Chondrocyte (in vitro differentiated cells): ENCODE measurements at regions not wholly inside any gene's neighbourhood (a gene's known extent, or its start where the extent isn't known, plus 50 kb on each side); places are given as distances from the start of the nearest gene placed in this dataset.

Experiments
- DNase-seq: peaks from one replicate; pipeline ENCODE4 v3.0.0; 2021; ENCODE audit warnings: mixed read lengths, low spot score
- H3K27ac Mint-ChIP-seq: one replicate; pipeline ENCODE4 v1.8.0; 2021; ENCODE audit warnings: mild to moderate bottlenecking, moderate library complexity, mixed read lengths; ENCODE audit not compliant: unreplicated experiment
- H3K27me3 Mint-ChIP-seq: 2 replicates; pipeline ENCODE4 v1.8.0; 2021; ENCODE audit warnings: low read depth, mixed read lengths
- H3K36me3 Mint-ChIP-seq: 2 replicates; pipeline ENCODE4 v1.8.0; 2021; ENCODE audit warnings: low read depth, mixed read lengths
- H3K4me1 Mint-ChIP-seq: 2 replicates; pipeline ENCODE4 v1.8.0; 2021; ENCODE audit warnings: low read depth, mild to moderate bottlenecking, mixed read lengths
- H3K4me3 Mint-ChIP-seq: one replicate; pipeline ENCODE4 v1.8.0; 2021; ENCODE audit warnings: mild to moderate bottlenecking, moderate library complexity, mixed read lengths; ENCODE audit not compliant: unreplicated experiment
- H3K9me3 Mint-ChIP-seq: 2 replicates; pipeline ENCODE4 v1.8.0; 2021; ENCODE audit warnings: low read depth, mixed read lengths
- CTCF ChIP-seq: fragments of 200-600 bp; sonication (generic); IDR thresholded peaks from 2 replicates; pipeline ENCODE4 v1.5.0; 2021; ENCODE audit warnings: antibody characterized with exemption, mild to moderate bottlenecking, moderate library complexity

- Mint-ChIP-seq H3K36me3 (no peaks in the 10 kb centered on the region), H3K27me3 (no peaks in the 10 kb centered on the region), H3K9me3 (peaks cover 7% of the 10 kb centered on the region), H3K27ac (no peak overlapping the region), H3K4me3 (no peak overlapping the region), H3K4me1 (no peaks in the 10 kb centered on the region)
- no peak for DNase-seq
- no peak for TF ChIP-seq CTCF
Measured at GRCh38 chr10:128869101-128869749, 597.8 kb upstream of the MGMT start.

GRCh38 chr10:128870830-128871597 lies 596.0 kb upstream of the MGMT start:
- Mint-ChIP-seq H3K9me3 (peaks cover 7% of the 10 kb centered on the region), H3K4me1 (no peaks in the 10 kb centered on the region), H3K27ac (no peak overlapping the region), H3K27me3 (no peaks in the 10 kb centered on the region), H3K4me3 (no peak overlapping the region), H3K36me3 (no peaks in the 10 kb centered on the region)
- no peak for TF ChIP-seq CTCF
- no peak for DNase-seq

GRCh38 chr10:128871671-128872231 lies 595.3 kb upstream of the MGMT start:
- Mint-ChIP-seq H3K27ac (no peak overlapping the region), H3K36me3 (no peaks in the 10 kb centered on the region), H3K9me3 (peaks cover 7% of the 10 kb centered on the region), H3K4me1 (no peaks in the 10 kb centered on the region), H3K27me3 (peaks cover 2% of the 10 kb centered on the region), H3K4me3 (no peak overlapping the region)
- no peak for TF ChIP-seq CTCF
- no peak for DNase-seq

GRCh38 chr10:128873411-128874054 lies 593.5 kb upstream of the MGMT start:
- no peak overlapping the region for H3K27ac Mint-ChIP-seq
- H3K27me3 Mint-ChIP-seq: peaks cover 2% of the 10 kb centered on the region
- TF ChIP-seq CTCF: no peak
- no peak overlapping the region for H3K4me3 Mint-ChIP-seq
- H3K4me1 Mint-ChIP-seq: no peaks in the 10 kb centered on the region
- H3K36me3 Mint-ChIP-seq: no peaks in the 10 kb centered on the region
- H3K9me3 Mint-ChIP-seq: peaks cover 8% of the 10 kb centered on the region
- DNase-seq: no peak

- TF ChIP-seq CTCF: no peak
- peaks cover 2% of the 10 kb centered on the region for H3K27me3 Mint-ChIP-seq
- no peaks in the 10 kb centered on the region for H3K36me3 Mint-ChIP-seq
- H3K9me3 Mint-ChIP-seq: peaks cover 8% of the 10 kb centered on the region
- H3K4me3 Mint-ChIP-seq: no peak overlapping the region
- DNase-seq: no peak
- no peaks in the 10 kb centered on the region for H3K4me1 Mint-ChIP-seq
- no peak overlapping the region for H3K27ac Mint-ChIP-seq
Measured at GRCh38 chr10:128874331-128874730, 592.7 kb upstream of the MGMT start.
